ENCODE measurements at regions not wholly inside any gene's neighbourhood (a gene's known extent, or its start where the extent isn't known, plus 50 kb on each side); places are given as distances from the start of the nearest gene placed in this dataset.
A peak's percentile ranks its signal among the peaks of the same experiment; 100 is the strongest.

GRCh38 chr16:11488304-11488703, 98.4 kb downstream of the LITAF start:
- Histone ChIP-seq H3K36me3 (no peaks in the 10 kb centered on the region), H3K27ac (no peak overlapping the region), H3K27me3 (no peaks in the 10 kb centered on the region), H3K9me3 (peaks cover 0 to under 1% of the 10 kb centered on the region in 2 donors), H3K4me3 (no peak overlapping the region), H3K4me1 (no peaks in the 10 kb centered on the region)
- intact Hi-C loops (cut with DNase I; ENCODE audit: low total_unique reads): no loop called here
- DNase-seq (ENCODE audit: low spot score in 2 of 2): no peak
- no peak for TF ChIP-seq CTCF (IDR thresholded peaks at IDR 0.05)
- TF ChIP-seq POLR2AphosphoS5 (IDR thresholded peaks at IDR 0.05): no peak
- no peak for TF ChIP-seq POLR2A (IDR thresholded peaks at IDR 0.05)

GRCh38 chr16:11491524-11491923, 95.2 kb downstream of the LITAF start:
- no peak overlapping the region for H3K4me3 ChIP-seq
- no peaks in the 10 kb centered on the region for H3K27me3 ChIP-seq
- intact Hi-C loops (cut with DNase I; ENCODE audit: low total_unique reads): no loop called here
- H3K36me3 ChIP-seq: no peaks in the 10 kb centered on the region
- no peak for DNase-seq (ENCODE audit: low spot score in 2 of 2)
- TF ChIP-seq POLR2A (IDR thresholded peaks at IDR 0.05) (no peak), POLR2AphosphoS5 (IDR thresholded peaks at IDR 0.05) (no peak), CTCF (IDR thresholded peaks at IDR 0.05) (no peak)
- no peaks in the 10 kb centered on the region for H3K9me3 ChIP-seq
- no peak overlapping the region for H3K27ac ChIP-seq
- H3K4me1 ChIP-seq: no peaks in the 10 kb centered on the region

- DNase-seq (ENCODE audit: low spot score in 2 of 2): no peak
- TF ChIP-seq CTCF (IDR thresholded peaks at IDR 0.05): no peak
- no peak for TF ChIP-seq POLR2A (IDR thresholded peaks at IDR 0.05)
- TF ChIP-seq POLR2AphosphoS5 (IDR thresholded peaks at IDR 0.05): no peak
- Histone ChIP-seq H3K4me3 (no peak overlapping the region), H3K9me3 (no peaks in the 10 kb centered on the region), H3K4me1 (peaks cover 0 to 9% of the 10 kb centered on the region in 2 donors), H3K27ac (no peak overlapping the region), H3K27me3 (no peaks in the 10 kb centered on the region), H3K36me3 (no peaks in the 10 kb centered on the region)
- intact Hi-C loops (cut with DNase I; ENCODE audit: low total_unique reads): no loop called here
These were observed 93.8 kb downstream of the LITAF start for GRCh38 chr16:11492808-11493530.

GRCh38 chr16:11493531-11493929, 93.2 kb downstream of the LITAF start:
- H3K9me3 ChIP-seq: no peaks in the 10 kb centered on the region
- H3K36me3 ChIP-seq: no peaks in the 10 kb centered on the region
- DNase-seq (ENCODE audit: low spot score in 2 of 2): no peak
- intact Hi-C loops (cut with DNase I; ENCODE audit: low total_unique reads): no loop called here
- no peak for TF ChIP-seq POLR2AphosphoS5 (IDR thresholded peaks at IDR 0.05)
- no peak for TF ChIP-seq POLR2A (IDR thresholded peaks at IDR 0.05)
- no peak overlapping the region for H3K27ac ChIP-seq
- no peaks in the 10 kb centered on the region for H3K27me3 ChIP-seq
- peaks cover 0 to 9% of the 10 kb centered on the region in 2 donors for H3K4me1 ChIP-seq
- no peak overlapping the region for H3K4me3 ChIP-seq

GRCh38 chr16:11494029-11494428, 92.7 kb downstream of the LITAF start:
- intact Hi-C loops (cut with DNase I; ENCODE audit: low total_unique reads): no loop called here

More at GRCh38 chr16:11494029-11494428, 92.7 kb downstream of the LITAF start:
- Histone ChIP-seq H3K36me3 (no peaks in the 10 kb centered on the region), H3K9me3 (no peaks in the 10 kb centered on the region), H3K4me1 (peaks cover 0 to 9% of the 10 kb centered on the region in 2 donors), H3K27me3 (no peaks in the 10 kb centered on the region), H3K4me3 (no peak overlapping the region), H3K27ac (peak overlapping the region in 1 of 2 donors; percentile 86)
- DNase-seq (ENCODE audit: low spot score in 2 of 2): no peak
- TF ChIP-seq CTCF (IDR thresholded peaks at IDR 0.05) (no peak), POLR2A (IDR thresholded peaks at IDR 0.05) (no peak), POLR2AphosphoS5 (IDR thresholded peaks at IDR 0.05) (no peak)

All from breast epithelium (tissue), 4 donors.